NOMO-1 (cell line): ENCODE measurements at regions not wholly inside any gene's neighbourhood (a gene's known extent, or its start where the extent isn't known, plus 50 kb on each side); places are given as distances from the start of the nearest gene placed in this dataset.
"Not testable (repeated sequence)": the region's sequence is repeated elsewhere in the genome, so short reads cannot be mapped to it uniquely, and the experiment has no call there.

Experiments used
- DNase-seq, 2 experiments: peaks; one replicate each; lab custom pipeline; 2025; ENCODE audit not compliant: unreplicated experiment in 2 of 2; lab: John Stamatoyannopoulos, UW

DNA sequence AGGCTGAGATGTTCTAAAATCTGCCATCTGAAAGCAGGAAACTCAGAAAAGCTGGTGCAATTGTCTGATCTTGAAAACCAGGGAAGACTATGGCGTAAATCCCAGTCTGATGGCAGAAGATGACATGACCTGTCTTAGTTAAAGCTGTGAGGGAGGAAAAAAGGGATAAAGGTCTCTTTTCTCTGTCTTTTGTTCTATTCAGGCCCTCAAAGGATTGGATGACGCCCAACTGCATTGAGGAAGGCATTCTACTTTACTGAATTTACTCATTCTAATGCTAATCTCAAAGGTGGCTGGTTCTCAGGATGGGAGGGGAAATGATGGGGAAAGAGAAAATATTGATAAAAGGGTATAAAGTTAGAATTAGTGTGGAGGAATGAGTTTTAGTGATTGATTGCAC lies 312.8 kb upstream of the CTNND2 start:
- no peak for DNase-seq

DNA sequence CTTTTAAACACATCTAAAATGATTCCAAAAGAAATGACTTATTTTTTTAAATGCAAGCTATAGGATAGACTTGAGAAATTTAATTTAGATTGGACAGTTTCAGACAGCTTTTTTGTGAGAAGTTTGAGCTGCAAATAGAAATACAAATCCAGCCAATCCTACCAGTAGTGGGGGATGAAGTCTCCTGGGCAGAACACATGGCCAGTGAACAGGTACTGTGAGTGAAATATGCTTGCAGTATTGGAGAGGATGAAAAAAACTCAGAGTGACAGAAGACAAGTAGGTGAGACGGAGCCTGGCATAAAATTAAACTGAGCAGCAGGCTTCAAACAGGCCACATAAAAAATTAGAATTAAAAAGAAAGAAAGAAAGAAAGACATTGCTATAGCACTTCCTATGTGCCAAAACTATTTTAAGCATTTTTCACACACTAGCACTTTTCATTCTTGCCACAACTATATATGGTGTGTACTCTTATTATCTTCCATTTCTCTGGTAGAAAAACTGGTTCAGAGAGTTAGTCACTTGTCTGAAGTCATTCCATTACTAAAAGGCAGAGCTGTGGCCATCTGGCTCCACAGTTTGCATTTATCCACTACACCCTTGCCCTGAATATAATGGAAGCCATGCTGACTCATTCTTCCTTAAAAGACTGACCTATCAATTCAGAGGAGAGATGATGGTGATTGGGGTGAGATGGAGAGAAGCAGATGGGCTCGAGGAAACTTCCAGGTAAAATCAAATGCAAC lies 310.2 kb upstream of the CTNND2 start:
- no peak for DNase-seq

DNA sequence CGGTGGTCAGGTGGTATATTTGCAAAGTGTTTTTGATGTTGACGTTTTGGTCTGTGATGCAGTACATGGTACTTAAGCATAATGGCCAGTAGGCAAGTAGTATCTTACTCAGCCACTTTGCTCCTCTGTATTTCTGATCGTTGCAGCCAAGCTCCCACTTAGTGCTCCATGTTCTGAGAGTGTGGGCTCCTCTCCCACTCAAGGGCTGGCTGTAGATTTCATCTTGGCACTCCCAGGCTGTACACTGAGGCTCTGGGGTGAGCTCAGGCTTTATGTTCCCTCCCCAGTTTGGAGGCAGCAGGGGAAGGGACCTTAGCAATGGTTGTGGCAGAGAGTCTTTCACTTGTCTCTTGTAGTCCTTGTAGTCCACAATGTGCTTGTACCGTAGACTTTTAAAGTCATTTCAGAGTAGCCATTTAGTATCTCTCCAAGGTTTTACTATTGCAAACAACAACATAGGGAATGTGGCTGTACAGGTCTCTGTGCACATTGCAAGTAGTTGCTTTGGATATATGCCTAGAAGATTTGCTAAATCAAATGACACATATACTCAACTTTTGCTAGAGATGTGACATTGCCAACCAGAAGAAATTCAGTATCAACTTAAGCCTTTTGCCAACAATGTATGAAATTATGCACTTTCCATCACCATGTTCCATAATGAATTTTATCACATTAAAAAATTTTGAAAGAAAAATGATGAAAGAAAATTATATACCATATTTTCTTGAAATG lies 304.3 kb upstream of the CTNND2 start:
- no peak for DNase-seq

DNA sequence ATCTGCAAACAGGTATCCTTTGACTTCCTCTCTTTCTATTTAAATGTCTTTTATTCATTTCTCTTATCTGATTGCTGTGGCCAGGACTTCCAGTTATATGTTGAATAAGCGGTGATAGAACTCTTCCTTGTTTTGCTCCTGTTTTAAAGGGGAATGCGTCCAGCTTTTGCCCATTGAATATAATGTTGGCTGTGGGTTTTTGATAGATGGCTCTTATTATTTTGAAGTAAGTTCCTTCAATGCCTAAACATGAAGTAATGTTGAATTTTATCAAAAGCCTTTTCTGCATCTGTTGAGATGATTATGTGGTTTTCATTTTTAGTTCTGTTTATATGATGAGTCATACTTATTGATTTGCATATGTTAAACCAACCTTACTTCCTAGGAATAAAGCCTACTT lies 300.5 kb upstream of the CTNND2 start:
- no peak for DNase-seq

DNA sequence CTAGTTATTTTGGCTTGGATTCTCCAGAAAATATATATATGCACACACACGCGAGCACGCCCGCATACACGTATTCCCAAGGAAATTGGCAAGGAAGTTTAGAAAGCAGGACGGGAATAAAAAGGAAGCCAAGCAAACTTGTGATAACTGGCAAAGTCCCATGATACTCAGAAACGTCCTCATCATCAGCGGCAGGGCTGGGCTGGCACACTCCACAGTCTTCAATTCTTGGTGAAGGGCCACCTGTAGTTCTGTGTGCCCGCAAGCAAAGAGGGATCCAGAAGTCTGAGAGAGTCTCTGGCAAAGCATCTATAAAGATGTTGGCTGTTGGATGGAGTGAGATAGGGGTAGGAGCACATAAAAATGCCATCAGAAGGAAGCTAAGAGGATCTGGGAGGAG lies 289.3 kb upstream of the CTNND2 start:
- DNase-seq, result no peak

DNA sequence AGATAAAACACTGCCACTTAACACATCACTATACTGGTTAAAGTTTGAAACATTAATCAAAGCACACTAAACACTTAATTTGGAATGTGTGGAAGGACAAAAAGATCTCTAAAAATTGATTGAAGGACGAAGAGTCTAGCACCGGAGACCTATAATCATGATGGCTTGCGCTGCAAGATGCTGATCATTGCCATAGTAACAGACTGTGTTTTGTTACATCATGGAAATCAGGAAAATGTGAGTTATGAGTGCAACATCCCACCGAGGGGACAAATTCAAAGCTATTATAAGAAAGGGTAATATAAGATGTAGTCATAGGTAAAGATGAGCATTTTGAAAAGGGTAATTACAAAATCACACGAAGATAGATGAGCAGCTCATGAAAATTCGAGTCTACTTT lies 278.8 kb upstream of the CTNND2 start:
- no peak for DNase-seq

DNA sequence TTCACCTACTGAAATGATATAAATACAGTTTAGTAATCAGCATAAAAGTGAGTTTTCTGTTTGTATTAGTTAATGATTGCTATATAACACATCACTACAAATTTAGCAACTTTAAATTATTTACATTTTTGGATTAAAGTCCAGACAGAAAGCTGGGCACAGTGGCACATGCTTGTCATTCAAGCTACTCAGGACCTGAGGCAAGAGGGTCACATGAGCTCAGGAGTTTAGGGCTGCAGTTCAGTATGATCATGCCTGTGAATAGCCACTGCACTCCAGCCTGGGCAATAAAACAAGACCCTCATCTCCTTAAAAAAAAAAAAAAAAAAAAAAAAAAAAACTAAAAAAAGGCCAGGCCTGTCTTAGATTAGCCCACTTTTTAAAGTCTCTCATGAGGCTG lies 273.6 kb upstream of the CTNND2 start:
- no peak for DNase-seq

DNA sequence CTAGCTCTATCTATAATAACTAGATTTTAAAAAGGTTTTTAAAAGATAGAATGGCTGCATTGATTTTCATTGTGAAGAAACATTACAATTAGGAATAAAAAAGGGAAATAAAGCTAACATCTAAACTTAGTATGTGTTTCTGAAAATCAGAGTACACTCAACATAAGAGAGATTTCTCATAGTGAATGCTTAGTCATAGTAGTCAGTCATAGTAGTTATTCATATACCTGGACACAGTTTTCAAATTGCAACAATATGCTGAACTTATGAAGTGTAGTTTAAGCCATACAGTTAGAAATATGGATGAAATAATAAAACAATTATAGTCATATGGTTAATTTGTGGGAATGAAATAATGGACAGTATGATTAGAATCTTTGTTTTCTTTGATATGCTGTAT lies 273.0 kb upstream of the CTNND2 start:
- no peak for DNase-seq

DNA sequence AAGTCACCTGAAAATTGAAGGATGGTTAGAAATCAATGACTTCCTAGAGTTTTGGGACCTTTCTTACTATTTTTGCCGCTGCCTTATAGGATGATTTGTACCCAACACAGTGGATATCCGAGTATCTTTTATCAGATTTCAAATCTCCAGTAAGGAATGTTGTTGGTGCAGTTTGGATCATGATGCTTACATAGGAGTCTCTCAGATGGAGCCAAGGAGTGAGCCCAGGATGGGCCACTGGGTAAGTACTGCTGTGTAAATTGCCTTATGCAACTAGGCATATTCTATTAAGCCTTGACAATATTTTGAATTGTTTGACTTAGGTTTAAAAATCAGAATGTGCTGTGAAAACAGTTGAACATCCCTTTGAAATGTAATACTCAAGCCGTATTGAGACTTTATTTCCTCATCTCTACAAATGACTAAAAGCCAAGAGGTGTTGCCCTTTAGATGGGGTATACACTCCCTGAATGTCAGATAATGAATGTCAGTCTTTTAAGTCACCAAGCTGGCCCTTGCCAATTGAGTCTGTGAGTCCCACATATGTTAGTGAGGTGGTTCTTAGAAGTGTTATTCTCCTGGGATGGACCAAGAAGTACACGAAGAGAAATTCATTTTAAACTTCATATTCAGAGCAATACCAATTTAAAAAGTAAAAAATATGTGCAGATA lies 271.8 kb upstream of the CTNND2 start:
- no peak for DNase-seq

DNA sequence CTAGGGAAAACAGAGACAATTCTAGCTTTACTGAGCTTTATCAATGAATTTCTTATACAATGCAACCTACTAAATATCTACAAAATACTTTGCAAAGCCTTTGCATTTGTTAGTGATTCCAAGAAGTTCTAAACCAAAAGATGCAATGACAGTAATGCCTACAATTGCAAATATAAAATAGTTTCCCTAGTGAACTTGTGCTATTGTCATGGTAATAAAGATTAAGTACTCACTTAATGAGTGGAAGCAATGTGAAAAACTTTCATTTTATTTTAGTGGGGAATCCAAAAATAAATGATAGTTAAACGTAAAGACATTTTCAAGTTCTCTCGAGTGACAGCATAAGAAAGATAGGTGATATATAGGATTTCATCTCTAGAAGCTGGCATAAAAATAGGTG lies 270.5 kb upstream of the CTNND2 start:
- DNase-seq, result no peak

DNA sequence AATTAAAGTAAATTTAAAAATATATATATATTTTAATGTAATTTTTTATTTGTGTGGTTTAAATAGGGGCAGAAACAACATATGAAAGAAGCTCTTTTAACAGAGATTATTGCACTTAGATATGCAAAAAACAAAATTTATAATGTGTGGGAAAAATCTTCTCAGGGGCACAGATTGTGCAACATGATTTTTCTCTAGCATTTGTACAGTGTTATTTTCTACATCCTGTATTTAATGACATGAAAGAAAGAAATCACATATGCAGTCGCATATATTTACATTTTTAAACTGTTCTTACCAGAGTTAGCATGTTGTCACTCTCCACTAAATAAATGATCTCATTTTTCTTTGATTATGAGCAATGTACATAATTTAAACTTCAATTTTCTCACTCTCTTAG lies 265.3 kb upstream of the CTNND2 start:
- DNase-seq, result no peak

DNA sequence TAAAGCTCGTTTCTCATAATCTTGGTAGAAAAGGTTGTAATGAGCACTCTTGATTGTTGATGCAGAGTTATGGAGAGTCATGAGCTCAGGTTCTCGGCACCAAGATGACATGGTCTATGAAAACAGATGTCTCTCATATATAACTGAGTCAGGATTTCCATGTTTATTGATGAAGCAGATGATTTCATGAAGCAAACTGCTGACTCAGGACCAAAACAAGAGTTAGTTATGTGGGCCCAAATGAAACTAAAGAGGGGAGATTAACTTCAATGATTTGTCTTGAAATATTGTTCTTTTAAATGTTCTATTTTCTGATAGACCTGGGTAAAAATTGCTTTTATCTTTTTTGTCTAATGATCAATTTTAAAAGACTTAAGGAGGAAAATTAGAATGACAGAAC lies 258.6 kb upstream of the CTNND2 start:
- no peak for DNase-seq

DNA sequence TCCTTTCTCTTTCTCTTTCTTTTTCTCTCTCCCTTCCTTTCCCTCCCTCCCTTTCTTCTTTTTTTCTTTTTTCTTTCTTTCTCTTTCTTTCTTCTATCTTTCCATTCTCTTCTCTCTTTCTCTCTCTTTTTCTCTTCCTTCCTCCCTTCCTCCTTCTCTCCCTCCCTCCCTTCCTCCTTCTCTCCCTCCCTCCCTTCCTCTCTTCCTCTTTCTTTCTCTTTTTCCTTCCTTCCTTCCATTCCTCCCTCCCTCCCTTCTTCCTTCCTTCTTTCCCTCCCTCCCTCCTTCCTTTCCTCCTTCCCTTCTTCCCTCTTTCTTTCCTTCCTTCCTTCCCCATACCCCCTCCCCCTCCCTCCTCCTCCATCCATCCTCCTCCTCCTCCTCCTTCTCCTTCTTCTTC lies 243.3 kb upstream of the CTNND2 start:
- DNase-seq, result no peak

DNA sequence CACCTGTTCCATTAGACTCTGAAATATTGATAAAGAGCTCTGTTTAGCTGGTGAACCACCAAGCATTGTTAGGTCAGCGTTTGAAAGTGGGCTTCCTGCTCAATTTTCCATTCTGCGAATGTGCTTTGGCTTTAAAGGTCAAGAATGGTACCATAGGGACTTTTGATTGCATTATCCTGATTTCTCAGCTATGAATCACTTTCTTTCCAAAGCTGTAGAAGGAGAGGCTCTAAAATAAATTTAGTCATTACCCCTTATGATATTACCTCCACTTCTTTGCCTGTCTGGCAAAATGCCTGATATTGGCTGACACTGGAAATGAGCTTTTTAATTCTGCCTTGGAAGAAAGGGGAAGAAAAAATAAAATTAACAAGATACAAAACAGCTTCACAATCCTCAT lies 237.2 kb upstream of the CTNND2 start:
- DNase-seq, result no peak

DNA sequence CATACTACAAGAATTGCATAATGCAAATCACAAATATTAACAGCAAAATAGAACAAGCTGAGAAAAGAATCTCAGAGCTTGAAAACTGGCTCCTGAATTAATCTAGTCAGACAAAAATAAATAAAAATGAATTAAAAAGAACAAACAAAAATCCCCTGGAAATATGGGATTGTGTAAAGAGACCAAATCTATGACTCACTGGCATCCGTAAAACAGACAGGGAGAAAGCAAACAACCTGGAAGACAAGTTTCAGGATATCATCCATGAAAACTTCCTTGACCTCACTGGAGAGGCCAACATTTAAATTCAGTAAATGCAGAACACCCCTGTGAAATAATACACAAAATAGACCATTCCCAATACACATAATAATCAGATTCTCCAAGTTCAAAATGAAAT lies 229.3 kb upstream of the CTNND2 start:
- no peak for DNase-seq

DNA sequence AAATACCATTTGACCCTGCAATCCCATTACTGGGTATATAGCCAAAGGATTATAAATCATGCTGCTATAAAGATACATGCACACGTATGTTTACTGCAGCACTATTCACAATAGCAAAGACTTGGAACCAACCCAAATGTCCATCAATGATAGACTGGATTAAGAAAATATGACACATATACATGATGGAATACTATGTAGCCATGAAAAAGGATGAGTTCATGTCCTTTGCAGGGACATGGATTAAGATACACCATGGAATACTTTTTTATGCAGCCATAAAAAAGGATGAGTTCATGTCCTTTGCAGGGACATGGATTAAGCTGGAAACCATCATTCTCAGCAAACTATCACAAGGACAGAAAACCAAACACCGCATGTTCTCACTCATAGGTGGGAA lies 226.8 kb upstream of the CTNND2 start:
- DNase-seq, result not testable (repeated sequence)

DNA sequence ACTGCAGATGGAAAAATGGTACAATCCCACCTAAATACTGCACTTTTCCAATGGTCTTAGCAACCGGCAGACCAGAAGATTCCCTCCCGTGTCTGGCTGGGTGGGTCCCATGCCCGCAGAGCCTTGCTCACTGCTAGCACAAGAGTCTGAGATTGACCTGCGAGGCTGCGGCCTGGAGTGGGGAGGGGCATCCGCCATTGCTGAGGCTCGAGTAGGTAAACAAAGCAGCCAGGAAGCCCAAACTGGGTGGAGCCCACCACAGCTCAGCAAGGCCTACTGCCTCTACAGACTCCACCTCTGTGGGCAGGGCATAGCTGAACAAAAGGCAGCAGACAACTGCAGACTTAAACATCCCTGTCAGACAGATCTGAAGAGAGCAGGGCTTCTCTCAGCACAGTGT lies 221.6 kb upstream of the CTNND2 start:
- DNase-seq, result no peak

DNA sequence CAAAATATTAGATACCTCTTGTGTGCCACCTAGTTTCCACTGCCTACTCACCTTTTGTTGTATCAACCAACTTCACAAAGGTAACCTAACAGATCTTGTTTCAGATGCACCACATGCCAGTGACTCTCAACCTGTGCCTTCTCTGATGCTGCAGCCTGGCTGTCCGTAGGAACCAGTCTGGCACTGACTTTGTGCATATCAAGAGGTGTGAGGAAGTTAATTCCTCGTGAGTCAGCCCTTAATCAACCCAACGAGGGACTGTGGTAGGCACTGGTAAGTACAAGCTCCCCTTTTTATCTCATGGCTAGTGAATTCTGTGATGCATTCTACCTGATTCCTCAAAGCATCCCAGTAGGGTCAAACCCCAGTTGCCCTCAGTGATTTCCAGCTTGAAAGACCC lies 215.4 kb upstream of the CTNND2 start:
- no peak for DNase-seq

DNA sequence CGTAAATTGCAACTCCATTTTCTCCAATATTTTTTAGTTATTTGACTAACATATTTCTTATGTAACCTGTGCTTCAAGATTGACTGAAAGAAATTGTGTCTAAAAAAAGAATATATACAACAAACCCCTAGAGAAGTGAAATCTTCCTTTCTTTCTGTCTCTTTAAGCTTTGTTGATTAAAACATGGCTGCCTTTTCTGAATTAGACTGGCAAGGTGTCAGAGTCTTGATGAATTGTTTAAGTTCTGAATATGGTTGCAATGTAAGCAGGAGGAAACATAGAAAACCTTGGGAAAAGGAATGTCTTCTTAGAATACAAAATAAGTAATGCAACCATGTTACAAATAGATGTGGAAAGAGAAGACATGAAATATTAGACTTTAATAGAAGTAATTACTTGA lies 209.8 kb upstream of the CTNND2 start:
- DNase-seq, result no peak

DNA sequence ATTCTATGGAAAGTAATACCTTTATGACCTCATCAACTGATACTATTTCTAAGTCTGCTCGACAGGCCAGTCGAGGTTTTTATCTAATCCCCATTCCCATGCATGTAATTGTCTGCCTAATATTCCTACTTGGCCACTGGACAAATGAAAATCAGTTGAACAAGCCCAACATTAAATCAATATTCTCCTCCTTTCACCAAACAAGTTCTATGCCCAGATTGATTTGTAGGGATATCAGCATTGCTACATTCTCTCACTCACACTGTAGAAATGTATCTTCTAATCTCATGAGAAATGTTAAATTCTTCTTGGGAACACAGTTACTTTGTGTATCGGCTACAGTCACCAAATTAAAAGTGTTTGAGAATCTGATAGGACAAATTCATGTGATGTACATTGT lies 208.8 kb upstream of the CTNND2 start:
- no peak for DNase-seq

DNA sequence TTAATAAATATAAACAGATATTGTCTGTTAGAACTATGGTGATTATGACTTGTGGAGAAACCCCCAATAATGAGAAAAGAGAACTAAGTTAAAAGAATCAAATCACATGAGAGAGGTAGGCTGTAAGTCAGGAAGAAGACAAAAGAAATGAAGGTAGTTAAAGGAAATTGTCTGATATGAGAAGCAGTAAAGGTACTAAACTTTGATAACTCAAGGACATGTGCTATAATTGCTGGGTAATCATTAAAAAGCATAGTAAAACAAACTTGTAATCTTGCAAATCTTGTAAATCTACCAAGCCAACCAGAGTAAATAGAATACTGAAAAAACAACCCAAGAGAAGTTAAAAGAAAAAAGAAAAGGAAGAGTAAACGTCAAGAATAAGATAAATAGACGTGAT lies 207.0 kb upstream of the CTNND2 start:
- no peak for DNase-seq

DNA sequence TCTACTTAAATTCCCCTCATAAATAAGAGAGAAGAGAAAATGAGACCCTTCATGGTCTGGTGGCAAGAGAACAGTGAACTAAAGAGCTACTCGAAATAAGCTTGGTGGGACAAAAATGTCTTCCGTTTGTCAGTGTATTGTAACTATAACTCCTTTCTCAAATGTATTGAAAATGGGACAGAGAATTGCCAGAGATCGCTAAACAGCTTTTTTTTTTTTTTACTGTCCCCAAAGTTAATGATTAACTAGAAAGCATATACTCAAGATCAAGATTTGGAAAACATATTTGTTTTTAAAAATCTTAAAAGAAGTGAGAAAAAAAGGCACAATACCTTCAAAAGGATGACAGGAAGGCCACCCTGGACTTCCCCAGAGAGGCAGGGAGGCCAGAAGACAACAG lies 206.4 kb upstream of the CTNND2 start:
- no peak for DNase-seq
